ENCODE measurements at regions not wholly inside any gene's neighbourhood (a gene's known extent, or its start where the extent isn't known, plus 50 kb on each side); places are given as distances from the start of the nearest gene placed in this dataset.

DNA sequence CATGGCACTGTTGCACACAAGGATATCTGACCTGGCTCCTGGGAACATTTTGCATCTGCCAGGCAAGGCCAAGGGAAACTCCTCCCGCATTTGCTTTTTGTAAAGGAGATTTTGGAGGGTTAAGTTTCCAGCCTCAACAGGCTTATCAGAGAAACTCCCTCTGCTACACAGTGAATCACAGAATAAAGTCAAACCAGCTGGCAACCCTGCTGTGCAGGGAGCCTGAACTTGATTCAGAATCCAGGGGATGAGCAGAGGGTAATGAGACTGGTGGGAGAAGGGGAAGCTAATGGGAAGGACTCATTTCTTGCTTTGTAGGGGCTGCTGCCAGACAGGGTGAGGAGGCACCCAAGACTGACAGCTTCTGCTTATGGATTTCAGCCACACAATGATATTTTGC lies 185.3 kb upstream of the ISX start:
- no peaks in the 10 kb centered on the region for H3K9me1 ChIP-seq (replicated peaks; ENCODE audit: control insufficient read depth, extremely low read depth, insufficient read depth, low read length)
- H3K27me3 ChIP-seq (ENCODE audit: control insufficient read depth in 2 of 2, insufficient read depth in 2 of 2, low read length in 2 of 2) = no peaks in the 10 kb centered on the region
- H3K36me3 ChIP-seq (ENCODE audit: control insufficient read depth in 2 of 2, extremely low read depth in 1 of 2, insufficient read depth in 2 of 2, low read length in 2 of 2) = no peaks in the 10 kb centered on the region
- DNase-seq (ENCODE audit: low read depth, low spot score) = no peak
- no TSS peak for BruUV-seq (replicated peaks)
- FAIRE-seq = no peak
- no peak overlapping the region for H3K27ac ChIP-seq (ENCODE audit: insufficient read depth, low read depth, low read length)
- peaks cover 5% of the 10 kb centered on the region for H3K9me3 ChIP-seq (replicated peaks; ENCODE audit: control insufficient read depth, insufficient read depth, low read length)
- no peak overlapping the region for H2AFZ ChIP-seq (ENCODE audit: low read depth, low read length)
- no peaks in the 10 kb centered on the region for H3K4me1 ChIP-seq (ENCODE audit: control insufficient read depth, extremely low read depth, insufficient read depth, low read length)
- intact Hi-C loops (cut with micrococcal nuclease) = no loop called here
- dilution Hi-C loops (cut with MboI; ENCODE audit: extremely low pct_ligation_motif_present, low sequenced_read_pairs) = no loop called here
- ChIA-PET CTCF (no interaction called here), POLR2A (no interaction called here)
- no peak overlapping the region for H3K4me3 ChIP-seq (replicated peaks in 1 of 3; ENCODE audit: insufficient read depth in 1 of 3, low read depth in 1 of 3, low read length in 3 of 3)
- H3K79me2 ChIP-seq (ENCODE audit: control insufficient read depth, insufficient read depth, low read length) = no peaks in the 10 kb centered on the region
- H3K9ac ChIP-seq (replicated peaks; ENCODE audit: extremely low read depth, insufficient read depth, low read length) = no peak overlapping the region
- no peak for TF ChIP-seq JUN (IDR thresholded peaks at IDR 0.05; ENCODE audit: borderline replicate concordance, insufficient read depth, insufficient read length, low read depth)
- TF ChIP-seq MYC (IDR thresholded peaks at IDR 0.05; ENCODE audit: low read depth, low read length) = no peak
- TF ChIP-seq, protein P1, sequence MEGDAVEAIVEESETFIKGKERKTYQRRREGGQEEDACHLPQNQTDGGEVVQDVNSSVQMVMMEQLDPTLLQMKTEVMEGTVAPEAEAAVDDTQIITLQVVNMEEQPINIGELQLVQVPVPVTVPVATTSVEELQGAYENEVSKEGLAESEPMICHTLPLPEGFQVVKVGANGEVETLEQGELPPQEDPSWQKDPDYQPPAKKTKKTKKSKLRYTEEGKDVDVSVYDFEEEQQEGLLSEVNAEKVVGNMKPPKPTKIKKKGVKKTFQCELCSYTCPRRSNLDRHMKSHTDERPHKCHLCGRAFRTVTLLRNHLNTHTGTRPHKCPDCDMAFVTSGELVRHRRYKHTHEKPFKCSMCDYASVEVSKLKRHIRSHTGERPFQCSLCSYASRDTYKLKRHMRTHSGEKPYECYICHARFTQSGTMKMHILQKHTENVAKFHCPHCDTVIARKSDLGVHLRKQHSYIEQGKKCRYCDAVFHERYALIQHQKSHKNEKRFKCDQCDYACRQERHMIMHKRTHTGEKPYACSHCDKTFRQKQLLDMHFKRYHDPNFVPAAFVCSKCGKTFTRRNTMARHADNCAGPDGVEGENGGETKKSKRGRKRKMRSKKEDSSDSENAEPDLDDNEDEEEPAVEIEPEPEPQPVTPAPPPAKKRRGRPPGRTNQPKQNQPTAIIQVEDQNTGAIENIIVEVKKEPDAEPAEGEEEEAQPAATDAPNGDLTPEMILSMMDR (IDR thresholded peaks at IDR 0.05; ENCODE audit: extremely low read depth in 1 of 2, insufficient read depth in 1 of 2, low read depth in 1 of 2, low read length in 2 of 2) = no peak
- TF ChIP-seq GATA2 (IDR thresholded peaks at IDR 0.05; ENCODE audit: insufficient read depth, insufficient read length, low read depth, low read length) = no peak
- no peak for TF ChIP-seq EZH2 (IDR thresholded peaks at IDR 0.05; ENCODE audit: borderline replicate concordance, low read depth, low read length, severe bottlenecking)
- TF ChIP-seq, protein P2, sequence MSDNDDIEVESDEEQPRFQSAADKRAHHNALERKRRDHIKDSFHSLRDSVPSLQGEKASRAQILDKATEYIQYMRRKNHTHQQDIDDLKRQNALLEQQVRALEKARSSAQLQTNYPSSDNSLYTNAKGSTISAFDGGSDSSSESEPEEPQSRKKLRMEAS (IDR thresholded peaks at IDR 0.05; ENCODE audit: insufficient read depth, insufficient read length) = no peak
- no peak for TF ChIP-seq FOS (IDR thresholded peaks at IDR 0.05; ENCODE audit: borderline replicate concordance, insufficient read depth, low read length)
- no peak for TF ChIP-seq POLR2A (IDR thresholded peaks at IDR 0.05; ENCODE audit: low read depth, low read length)
- no peak for TF ChIP-seq POLR2AphosphoS5 (IDR thresholded peaks at IDR 0.05; ENCODE audit: insufficient read depth, low read depth, low read length)
- no peaks in the 10 kb centered on the region for H4K20me1 ChIP-seq (replicated peaks; ENCODE audit: control insufficient read depth, extremely low read depth, insufficient read depth, low read length)
- H3K4me2 ChIP-seq (ENCODE audit: insufficient read depth, low read length) = no peak overlapping the region

Data from endothelial cell of umbilical vein (primary cell).